ENCODE measurements at regions not wholly inside any gene's neighbourhood (a gene's known extent, or its start where the extent isn't known, plus 50 kb on each side); places are given as distances from the start of the nearest gene placed in this dataset.

GRCh38 chr20:52814371-52814770 is 157.8 kb upstream of the TSHZ2 start:
- TF ChIP-seq CTCF (conservative IDR thresholded peaks at IDR 0.05) = no peak
- TF ChIP-seq EZH2 (IDR thresholded peaks at IDR 0.05; ENCODE audit: low read depth) = no peak

Measured in PC-9 (cell line).